ENCODE measurements at regions not wholly inside any gene's neighbourhood (a gene's known extent, or its start where the extent isn't known, plus 50 kb on each side); places are given as distances from the start of the nearest gene placed in this dataset.

GRCh38 chr10:93166134-93166533, 92.4 kb downstream of the CYP26A1 start:
- TF ChIP-seq POLR2A (IDR thresholded peaks at IDR 0.05) (no peak), EP300 (IDR thresholded peaks at IDR 0.05) (no peak)
- TF ChIP-seq, protein P1, sequence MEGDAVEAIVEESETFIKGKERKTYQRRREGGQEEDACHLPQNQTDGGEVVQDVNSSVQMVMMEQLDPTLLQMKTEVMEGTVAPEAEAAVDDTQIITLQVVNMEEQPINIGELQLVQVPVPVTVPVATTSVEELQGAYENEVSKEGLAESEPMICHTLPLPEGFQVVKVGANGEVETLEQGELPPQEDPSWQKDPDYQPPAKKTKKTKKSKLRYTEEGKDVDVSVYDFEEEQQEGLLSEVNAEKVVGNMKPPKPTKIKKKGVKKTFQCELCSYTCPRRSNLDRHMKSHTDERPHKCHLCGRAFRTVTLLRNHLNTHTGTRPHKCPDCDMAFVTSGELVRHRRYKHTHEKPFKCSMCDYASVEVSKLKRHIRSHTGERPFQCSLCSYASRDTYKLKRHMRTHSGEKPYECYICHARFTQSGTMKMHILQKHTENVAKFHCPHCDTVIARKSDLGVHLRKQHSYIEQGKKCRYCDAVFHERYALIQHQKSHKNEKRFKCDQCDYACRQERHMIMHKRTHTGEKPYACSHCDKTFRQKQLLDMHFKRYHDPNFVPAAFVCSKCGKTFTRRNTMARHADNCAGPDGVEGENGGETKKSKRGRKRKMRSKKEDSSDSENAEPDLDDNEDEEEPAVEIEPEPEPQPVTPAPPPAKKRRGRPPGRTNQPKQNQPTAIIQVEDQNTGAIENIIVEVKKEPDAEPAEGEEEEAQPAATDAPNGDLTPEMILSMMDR (IDR thresholded peaks at IDR 0.05) = no peak

Data from tibial nerve (tissue), 4 donors.